Gastrocnemius medialis (tissue), 4 donors: ENCODE measurements at regions not wholly inside any gene's neighbourhood (a gene's known extent, or its start where the extent isn't known, plus 50 kb on each side); places are given as distances from the start of the nearest gene placed in this dataset.

Source experiments
- ATAC-seq, 2 donors: fragments of 150-250 bp; one replicate each; pipeline ENCODE4 v1.9.1; 2016
- DNase-seq, 2 donors: peaks; one replicate each; pipeline ENCODE4 v3.0.0-alpha.2; 2019
- H3K27ac ChIP-seq, 4 donors: fragments of 200-600 bp; sonication (generic); 1 replicate in 1 of 4; 2 replicates in 3 of 4; pipeline ENCODE4 v1.5.1; 2016 to 2018; ENCODE audit warnings: mild to moderate bottlenecking in 2 of 4, moderate library complexity in 1 of 4
- H3K27me3 ChIP-seq, 3 donors: fragments of 200-600 bp; sonication (generic) in 2 of 3; 1 replicate in 1 of 3; 2 replicates in 2 of 3; pipeline versions ENCODE4 v1.5.1 to v1.6.0; 2016 to 2019; ENCODE audit warnings: mild to moderate bottlenecking in 1 of 3, moderate library complexity in 1 of 3
- H3K36me3 ChIP-seq, 2 donors: fragments of 200-600 bp; sonication (generic) in 1 of 2; one replicate each; pipeline ENCODE4 v1.5.1; 2017 to 2018
- H3K4me1 ChIP-seq, 2 donors: fragments of 200-600 bp; sonication (generic) in 1 of 2; one replicate each; pipeline ENCODE4 v1.5.1; 2016 to 2017; ENCODE audit warnings: mild to moderate bottlenecking in 2 of 2
- H3K4me3 ChIP-seq, 4 donors: fragments of 200-600 bp; sonication (generic) in 3 of 4; 1 replicate in 1 of 4; 2 replicates in 3 of 4; pipeline ENCODE4 v1.5.1; 2016 to 2019; ENCODE audit warnings: mild to moderate bottlenecking in 2 of 4
- H3K9me3 ChIP-seq, 3 donors: fragments of 200-600 bp; sonication (generic) in 2 of 3; 1 replicate in 1 of 3; 2 replicates in 2 of 3; pipeline ENCODE4 v1.5.1; 2016 to 2019
- POLR2A ChIP-seq, 2 donors: fragments of 450-650 bp; IDR thresholded peaks; one replicate each; pipeline ENCODE4 v1.6.1; 2017; ENCODE audit warnings: antibody characterized with exemption in 2 of 2, mild to moderate bottlenecking in 2 of 2, moderate library complexity in 2 of 2
- in situ Hi-C, 4 donors: fragments of 200-750 bp; cut with MboI; loops; one replicate each; pipeline versions ENCODE4 v1.15.0 to v1.8.0; 2017; ENCODE audit warnings: low sequenced_read_pairs in 4 of 4
- intact Hi-C: fragments of 100-400 bp; cut with DNase I; formaldehyde crosslinking; loops from one replicate; pipeline ENCODE4 v1.15.1; 2023; ENCODE audit warnings: low total_unique reads
- TF ChIP-seq, protein P1 (sequence below), 5 experiments: fragments of 450-650 bp in 3 of 5; fragments of 200-600 bp in 2 of 5; sonication (generic) in 2 of 5; IDR thresholded peaks in 4 of 5; conservative IDR thresholded peaks in 1 of 5; 1 replicate in 4 of 5; 2 replicates in 1 of 5; pipeline ENCODE4 v1.5.1; 2016 to 2019; ENCODE audit warnings: antibody characterized with exemption in 5 of 5, mild to moderate bottlenecking in 3 of 5, moderate library complexity in 3 of 5

GRCh38 chr4:22932326-22932725 is 239.6 kb downstream of the GBA3 start:
- H3K4me3 ChIP-seq, result no peak overlapping the region
- H3K27me3 ChIP-seq, result no peaks in the 10 kb centered on the region
- no peaks in the 10 kb centered on the region for H3K9me3 ChIP-seq
- no peaks in the 10 kb centered on the region for H3K4me1 ChIP-seq
- intact Hi-C loops, result no loop called here
- in situ Hi-C loops, result no loop called here
- no peak for ATAC-seq
- no peak overlapping the region for H3K27ac ChIP-seq
- no peak for DNase-seq
- H3K36me3 ChIP-seq, result no peaks in the 10 kb centered on the region
- TF ChIP-seq, protein P1, sequence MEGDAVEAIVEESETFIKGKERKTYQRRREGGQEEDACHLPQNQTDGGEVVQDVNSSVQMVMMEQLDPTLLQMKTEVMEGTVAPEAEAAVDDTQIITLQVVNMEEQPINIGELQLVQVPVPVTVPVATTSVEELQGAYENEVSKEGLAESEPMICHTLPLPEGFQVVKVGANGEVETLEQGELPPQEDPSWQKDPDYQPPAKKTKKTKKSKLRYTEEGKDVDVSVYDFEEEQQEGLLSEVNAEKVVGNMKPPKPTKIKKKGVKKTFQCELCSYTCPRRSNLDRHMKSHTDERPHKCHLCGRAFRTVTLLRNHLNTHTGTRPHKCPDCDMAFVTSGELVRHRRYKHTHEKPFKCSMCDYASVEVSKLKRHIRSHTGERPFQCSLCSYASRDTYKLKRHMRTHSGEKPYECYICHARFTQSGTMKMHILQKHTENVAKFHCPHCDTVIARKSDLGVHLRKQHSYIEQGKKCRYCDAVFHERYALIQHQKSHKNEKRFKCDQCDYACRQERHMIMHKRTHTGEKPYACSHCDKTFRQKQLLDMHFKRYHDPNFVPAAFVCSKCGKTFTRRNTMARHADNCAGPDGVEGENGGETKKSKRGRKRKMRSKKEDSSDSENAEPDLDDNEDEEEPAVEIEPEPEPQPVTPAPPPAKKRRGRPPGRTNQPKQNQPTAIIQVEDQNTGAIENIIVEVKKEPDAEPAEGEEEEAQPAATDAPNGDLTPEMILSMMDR (IDR thresholded peaks at IDR 0.05 in 4 of 5, conservative IDR thresholded peaks at IDR 0.05 in 1 of 5), result no peak
- no peak for TF ChIP-seq POLR2A (IDR thresholded peaks at IDR 0.05)

DNA sequence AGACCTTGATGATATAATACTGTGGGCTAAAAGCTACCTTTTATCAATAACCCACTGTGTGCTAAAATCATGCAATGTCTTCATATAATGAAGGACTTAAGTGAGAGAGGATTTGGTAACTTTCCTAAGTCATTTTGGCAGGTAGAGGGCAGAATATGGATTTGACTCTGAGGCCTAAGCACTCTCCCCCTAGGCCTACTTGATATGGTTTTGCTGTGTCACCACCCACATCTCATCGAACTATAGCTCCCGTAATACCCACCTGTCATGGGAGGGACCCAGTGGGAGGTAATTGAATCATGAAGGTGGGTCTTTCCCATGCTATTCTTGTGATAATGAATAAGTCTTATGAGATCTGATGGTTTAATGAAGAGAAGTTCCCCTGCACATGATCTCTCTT is 229.7 kb downstream of the GBA3 start:
- Histone ChIP-seq H3K4me1 (no peaks in the 10 kb centered on the region), H3K9me3 (no peaks in the 10 kb centered on the region), H3K36me3 (no peaks in the 10 kb centered on the region), H3K27ac (no peak overlapping the region), H3K27me3 (no peaks in the 10 kb centered on the region), H3K4me3 (no peak overlapping the region)
- ATAC-seq (no peak), DNase-seq (no peak)
- in situ Hi-C loops, result no loop called here
- intact Hi-C loops, result no loop called here
- no peak for TF ChIP-seq POLR2A (IDR thresholded peaks at IDR 0.05)
- TF ChIP-seq, protein P1 (IDR thresholded peaks at IDR 0.05 in 4 of 5, conservative IDR thresholded peaks at IDR 0.05 in 1 of 5), result no peak

DNA sequence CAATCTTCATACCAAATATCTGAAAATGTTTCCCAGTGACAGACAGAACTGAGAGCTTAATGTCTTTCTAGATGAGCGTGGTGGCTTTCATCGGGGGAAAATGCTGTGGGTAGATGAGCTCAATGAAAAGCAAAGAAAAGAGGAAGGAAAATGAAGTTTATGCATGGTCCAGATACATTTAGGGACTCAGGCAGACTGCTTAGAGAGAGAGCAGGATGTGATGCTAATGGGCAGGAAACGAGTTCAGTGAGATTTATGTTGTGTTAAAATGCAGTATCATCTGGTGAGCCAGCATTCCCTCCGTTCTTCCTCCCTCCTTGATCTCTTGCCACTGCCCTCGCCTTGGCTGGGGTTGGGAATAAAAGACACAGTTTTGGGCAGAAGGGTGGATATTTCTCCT is 229.2 kb downstream of the GBA3 start:
- no peak for DNase-seq
- H3K4me3 ChIP-seq, result no peak overlapping the region
- no peaks in the 10 kb centered on the region for H3K9me3 ChIP-seq
- intact Hi-C loops (no loop called here), in situ Hi-C loops (no loop called here)
- no peak overlapping the region for H3K27ac ChIP-seq
- no peaks in the 10 kb centered on the region for H3K4me1 ChIP-seq
- H3K36me3 ChIP-seq, result no peaks in the 10 kb centered on the region
- no peaks in the 10 kb centered on the region for H3K27me3 ChIP-seq
- no peak for TF ChIP-seq POLR2A (IDR thresholded peaks at IDR 0.05)
- TF ChIP-seq, protein P1 (IDR thresholded peaks at IDR 0.05 in 4 of 5, conservative IDR thresholded peaks at IDR 0.05 in 1 of 5), result no peak
- ATAC-seq, result no peak

- TF ChIP-seq, protein P1 (IDR thresholded peaks at IDR 0.05 in 4 of 5, conservative IDR thresholded peaks at IDR 0.05 in 1 of 5), result no peak
- no peak for TF ChIP-seq POLR2A (IDR thresholded peaks at IDR 0.05)
- intact Hi-C loops, result no loop called here
- no peak overlapping the region for H3K4me3 ChIP-seq
- no peaks in the 10 kb centered on the region for H3K36me3 ChIP-seq
- in situ Hi-C loops, result no loop called here
- no peak overlapping the region for H3K27ac ChIP-seq
- no peaks in the 10 kb centered on the region for H3K27me3 ChIP-seq
- ATAC-seq (no peak), DNase-seq (no peak)
- no peaks in the 10 kb centered on the region for H3K4me1 ChIP-seq
- H3K9me3 ChIP-seq, result no peaks in the 10 kb centered on the region
Measured at GRCh38 chr4:22911285-22911684, 218.5 kb downstream of the GBA3 start.

DNA sequence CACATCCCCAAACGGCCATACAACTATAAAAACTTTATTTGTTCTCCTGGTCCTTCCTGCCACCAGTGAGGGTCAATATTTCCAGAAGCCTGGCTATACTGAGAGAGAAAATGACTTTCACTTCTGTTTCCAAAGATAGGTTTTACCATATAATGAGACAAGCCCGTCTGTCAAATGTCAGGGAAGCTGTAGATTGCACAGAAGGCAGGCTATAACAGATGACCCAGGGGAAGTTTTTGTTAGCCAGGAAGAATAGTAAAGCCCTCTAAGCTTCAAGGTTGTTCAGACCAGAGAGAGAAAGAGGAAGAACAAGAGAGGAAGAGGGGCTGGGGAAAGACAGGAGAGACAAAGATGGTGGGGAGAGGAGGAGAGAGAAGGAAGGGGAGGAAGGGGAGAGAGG is 217.5 kb downstream of the GBA3 start:
- Histone ChIP-seq H3K27ac (no peak overlapping the region), H3K27me3 (no peaks in the 10 kb centered on the region), H3K4me1 (no peaks in the 10 kb centered on the region), H3K4me3 (no peak overlapping the region), H3K9me3 (no peaks in the 10 kb centered on the region), H3K36me3 (no peaks in the 10 kb centered on the region)
- TF ChIP-seq, protein P1 (IDR thresholded peaks at IDR 0.05 in 4 of 5, conservative IDR thresholded peaks at IDR 0.05 in 1 of 5), result no peak
- no peak for TF ChIP-seq POLR2A (IDR thresholded peaks at IDR 0.05)
- DNase-seq, result no peak
- no peak for ATAC-seq
- in situ Hi-C loops (no loop called here), intact Hi-C loops (no loop called here)
